Endometrial microvascular endothelial cells (primary cell): ENCODE measurements at regions not wholly inside any gene's neighbourhood (a gene's known extent, or its start where the extent isn't known, plus 50 kb on each side); places are given as distances from the start of the nearest gene placed in this dataset.

ENCODE experiments used
- in situ Hi-C: cut with HindIII; loops from 2 replicates; pipeline ENCODE4 v1.10.0; 2017; ENCODE audit warnings: low sequenced_read_pairs, low pct_unique_long_range_greater_than_20kb; ENCODE audit errors: inconsistent ontology term

- in situ Hi-C loops = no loop called here
Measured at GRCh38 chr9:89776795-89777525, 172.1 kb downstream of the GADD45G start.

GRCh38 chr9:89777544-89777943 is 172.7 kb downstream of the GADD45G start:
- in situ Hi-C loops = no loop called here

GRCh38 chr9:89778100-89779090 is 173.6 kb downstream of the GADD45G start:
- in situ Hi-C loops = no loop called here

GRCh38 chr9:89779405-89780203 is 174.8 kb downstream of the GADD45G start:
- in situ Hi-C loops = no loop called here

- in situ Hi-C loops = no loop called here
Measured at GRCh38 chr9:89780959-89781358, 176.1 kb downstream of the GADD45G start.

- in situ Hi-C loops = no loop called here
Measured at GRCh38 chr9:89781838-89782540, 177.2 kb downstream of the GADD45G start.

- in situ Hi-C loops = no loop called here
Measured at GRCh38 chr9:89786655-89787054, 181.8 kb downstream of the GADD45G start.

GRCh38 chr9:89787595-89787994 is 182.8 kb downstream of the GADD45G start:
- in situ Hi-C loops = no loop called here

- in situ Hi-C loops = no loop called here
Measured at GRCh38 chr9:89788434-89788833, 183.6 kb downstream of the GADD45G start.

- in situ Hi-C loops = no loop called here
Measured at GRCh38 chr9:89789922-89790510, 185.2 kb downstream of the GADD45G start.

- in situ Hi-C loops = no loop called here
Measured at GRCh38 chr9:89790542-89791109, 185.8 kb downstream of the GADD45G start.

GRCh38 chr9:89791754-89792153 is 186.9 kb downstream of the GADD45G start:
- in situ Hi-C loops = no loop called here

- in situ Hi-C loops = no loop called here
Measured at GRCh38 chr9:89792189-89793123, 187.6 kb downstream of the GADD45G start.

- in situ Hi-C loops = no loop called here
Measured at GRCh38 chr9:89793124-89793495, 188.3 kb downstream of the GADD45G start.

- in situ Hi-C loops = no loop called here
Measured at GRCh38 chr9:89793551-89793950, 188.7 kb downstream of the GADD45G start.

- in situ Hi-C loops = no loop called here
Measured at GRCh38 chr9:89794918-89795317, 190.1 kb downstream of the GADD45G start.
